Liver (tissue), 3 donors: ENCODE measurements at regions not wholly inside any gene's neighbourhood (a gene's known extent, or its start where the extent isn't known, plus 50 kb on each side); places are given as distances from the start of the nearest gene placed in this dataset.

Experiments used
- ATF3 ChIP-seq: IDR thresholded peaks from 2 replicates; pipeline ENCODE4 v1.6.1; 2016; ENCODE audit warnings: antibody characterized with exemption
- CTCF ChIP-seq: fragments of 150-350 bp; IDR thresholded peaks from 2 replicates; pipeline ENCODE4 v1.5.1; 2017; ENCODE audit warnings: improper control_type of control experiment, low read depth, low read length; ENCODE audit not compliant: missing input control
- EGR1 ChIP-seq, 2 donors: IDR thresholded peaks; 2 replicates each; pipeline ENCODE4 v1.6.1; 2016 to 2018; ENCODE audit warnings: antibody characterized with exemption in 2 of 2, low read depth in 2 of 2
- FOXA1 ChIP-seq: IDR thresholded peaks from 2 replicates; pipeline ENCODE4 v1.6.1; 2016; ENCODE audit warnings: antibody characterized with exemption
- GABPA ChIP-seq, 2 donors: IDR thresholded peaks in 1 of 2; conservative IDR thresholded peaks in 1 of 2; 2 replicates each; pipeline ENCODE4 v1.6.1; 2016; ENCODE audit warnings: antibody characterized with exemption in 2 of 2, mild to moderate bottlenecking in 1 of 2, moderate library complexity in 1 of 2
- JUND ChIP-seq, 2 donors: IDR thresholded peaks; 2 replicates each; pipeline ENCODE4 v1.6.1; 2016; ENCODE audit warnings: antibody characterized with exemption in 2 of 2
- RAD21 ChIP-seq, 2 donors: IDR thresholded peaks; 2 replicates each; pipeline ENCODE4 v1.6.1; 2016; ENCODE audit warnings: antibody characterized with exemption in 2 of 2, mild to moderate bottlenecking in 2 of 2
- REST ChIP-seq: IDR thresholded peaks from 2 replicates; pipeline ENCODE4 v1.6.1; 2016; ENCODE audit warnings: antibody characterized with exemption, mild to moderate bottlenecking
- RXRA ChIP-seq, 2 donors: IDR thresholded peaks; 2 replicates each; pipeline ENCODE4 v1.6.1; 2017 to 2018; ENCODE audit warnings: antibody characterized with exemption in 2 of 2, mild to moderate bottlenecking in 1 of 2
- SP1 ChIP-seq: IDR thresholded peaks from 2 replicates; pipeline ENCODE4 v1.6.1; 2018; ENCODE audit warnings: antibody characterized with exemption, mild to moderate bottlenecking
- TAF1 ChIP-seq: conservative IDR thresholded peaks from 2 replicates; pipeline ENCODE4 v1.6.1; 2016; ENCODE audit warnings: antibody characterized with exemption, mild to moderate bottlenecking
- YY1 ChIP-seq: IDR thresholded peaks from 2 replicates; pipeline ENCODE4 v1.6.1; 2016; ENCODE audit warnings: antibody characterized with exemption, mild to moderate bottlenecking
- ZBTB33 ChIP-seq: IDR thresholded peaks from 2 replicates; pipeline ENCODE4 v1.6.1; 2016; ENCODE audit warnings: antibody characterized with exemption
- TF ChIP-seq, protein P1 (sequence below): IDR thresholded peaks from 2 replicates; pipeline ENCODE4 v1.6.1; 2016; ENCODE audit warnings: antibody characterized with exemption
- donor health status: healthy.
- donor health status: healthy.

GRCh38 chr14:99026471-99026870 is 245.5 kb downstream of the BCL11B start:
- TF ChIP-seq RAD21 (IDR thresholded peaks at IDR 0.05) (no peak), CTCF (no peak), SP1 (no peak), TAF1 (no peak), ATF3 (no peak), REST (no peak), JUND (IDR thresholded peaks at IDR 0.05) (no peak), EGR1 (IDR thresholded peaks at IDR 0.05; ENCODE audit: low read depth in 2 of 2) (no peak), RXRA (IDR thresholded peaks at IDR 0.05) (no peak), GABPA (IDR thresholded peaks at IDR 0.05 in 1 of 2, conservative IDR thresholded peaks at IDR 0.05 in 1 of 2) (no peak), ZBTB33 (no peak), YY1 (no peak), FOXA1 (no peak)
- TF ChIP-seq, protein P1, sequence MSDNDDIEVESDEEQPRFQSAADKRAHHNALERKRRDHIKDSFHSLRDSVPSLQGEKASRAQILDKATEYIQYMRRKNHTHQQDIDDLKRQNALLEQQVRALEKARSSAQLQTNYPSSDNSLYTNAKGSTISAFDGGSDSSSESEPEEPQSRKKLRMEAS: no peak
